ENCODE measurements at regions not wholly inside any gene's neighbourhood (a gene's known extent, or its start where the extent isn't known, plus 50 kb on each side); places are given as distances from the start of the nearest gene placed in this dataset.
"Not testable (repeated sequence)": the region's sequence is repeated elsewhere in the genome, so short reads cannot be mapped to it uniquely, and the experiment has no call there.

GRCh38 chr4:154907345-154908045 lies 126.4 kb downstream of the RBM46 start:
- H3K4me2 ChIP-seq (ENCODE audit: control insufficient read depth, extremely low read depth, insufficient read depth, low read depth, low read length); H4K20me1 ChIP-seq (ENCODE audit: control insufficient read depth, extremely low read depth, insufficient read depth, low read length); H3K4me3 ChIP-seq (ENCODE audit: control insufficient read depth in 2 of 3, extremely low read depth in 1 of 3, insufficient read depth in 2 of 3, low read depth in 1 of 3, low read length in 3 of 3); H3K36me3 ChIP-seq (ENCODE audit: control insufficient read depth in 2 of 2, extremely low read depth in 1 of 2, insufficient read depth in 2 of 2, low read length in 2 of 2); H2AFZ ChIP-seq (ENCODE audit: control insufficient read depth, low read length); H3K4me1 ChIP-seq (ENCODE audit: control insufficient read depth, extremely low read depth, insufficient read depth, low read length); H3K9ac ChIP-seq (ENCODE audit: control insufficient read depth, extremely low read depth, insufficient read depth, low read length); H3K27me3 ChIP-seq (ENCODE audit: control insufficient read depth, extremely low read depth, insufficient read depth, low read length); H3K79me2 ChIP-seq (ENCODE audit: control insufficient read depth, insufficient read depth, low read length); H3K9me3 ChIP-seq (ENCODE audit: control insufficient read depth, low read depth, low read length); FAIRE-seq; dilution Hi-C loops (cut with MboI; ENCODE audit: extremely low pct_ligation_motif_present, low sequenced_read_pairs); DNase-seq (ENCODE audit: low read depth, low spot score); H3K27ac ChIP-seq (ENCODE audit: control insufficient read depth, insufficient read depth, low read length); H3K9me1 ChIP-seq (ENCODE audit: control insufficient read depth, extremely low read depth, insufficient read depth, low read length): not testable (repeated sequence)

- no peak overlapping the region for H3K4me2 ChIP-seq (ENCODE audit: control insufficient read depth, extremely low read depth, insufficient read depth, low read depth, low read length)
- no peak overlapping the region for H3K27ac ChIP-seq (ENCODE audit: control insufficient read depth, insufficient read depth, low read length)
Measured at GRCh38 chr4:154908168-154908567, 127.1 kb downstream of the RBM46 start.

More at GRCh38 chr4:154908168-154908567, 127.1 kb downstream of the RBM46 start:
- no peak for FAIRE-seq
- Histone ChIP-seq H3K4me1 (ENCODE audit: control insufficient read depth, extremely low read depth, insufficient read depth, low read length) (no peaks in the 10 kb centered on the region), H3K27me3 (ENCODE audit: control insufficient read depth, extremely low read depth, insufficient read depth, low read length) (no peaks in the 10 kb centered on the region), H3K36me3 (ENCODE audit: control insufficient read depth in 2 of 2, extremely low read depth in 1 of 2, insufficient read depth in 2 of 2, low read length in 2 of 2) (no peaks in the 10 kb centered on the region), H3K9me1 (ENCODE audit: control insufficient read depth, extremely low read depth, insufficient read depth, low read length) (no peaks in the 10 kb centered on the region), H4K20me1 (ENCODE audit: control insufficient read depth, extremely low read depth, insufficient read depth, low read length) (no peaks in the 10 kb centered on the region), H3K79me2 (ENCODE audit: control insufficient read depth, insufficient read depth, low read length) (no peaks in the 10 kb centered on the region), H3K9me3 (ENCODE audit: control insufficient read depth, low read depth, low read length) (no peaks in the 10 kb centered on the region), H3K4me3 (ENCODE audit: control insufficient read depth in 2 of 3, extremely low read depth in 1 of 3, insufficient read depth in 2 of 3, low read depth in 1 of 3, low read length in 3 of 3) (no peak overlapping the region), H2AFZ (ENCODE audit: control insufficient read depth, low read length) (no peak overlapping the region), H3K9ac (ENCODE audit: control insufficient read depth, extremely low read depth, insufficient read depth, low read length) (no peak overlapping the region)
- DNase-seq (ENCODE audit: low read depth, low spot score), result no peak
- dilution Hi-C loops (cut with MboI; ENCODE audit: extremely low pct_ligation_motif_present, low sequenced_read_pairs), result no loop called here
- TF ChIP-seq CTCF (optimal IDR thresholded peaks at IDR 0.05 in 1 of 3, IDR thresholded peaks at IDR 0.05 in 1 of 3, conservative IDR thresholded peaks at IDR 0.05 in 1 of 3; ENCODE audit: extremely low read depth in 1 of 3, insufficient read depth in 2 of 3, low read length in 3 of 3) (no peak), EZH2 (IDR thresholded peaks at IDR 0.05; ENCODE audit: low read length) (no peak)
